ENCODE measurements at regions not wholly inside any gene's neighbourhood (a gene's known extent, or its start where the extent isn't known, plus 50 kb on each side); places are given as distances from the start of the nearest gene placed in this dataset.

GRCh38 chr10:11667756-11668155 is 56.3 kb upstream of the USP6NL start (continued):
- TF ChIP-seq CENPT (CRISPR knock-in tag; IDR thresholded peaks at IDR 0.05; ENCODE audit: low read depth) (no peak), ZNF260 (CRISPR knock-in tag; IDR thresholded peaks at IDR 0.05; ENCODE audit: borderline replicate concordance, low read depth) (no peak), FOXC1 (CRISPR knock-in tag; IDR thresholded peaks at IDR 0.05; ENCODE audit: borderline replicate concordance) (no peak), SP1 (IDR thresholded peaks at IDR 0.05) (no peak), SP1 (CRISPR knock-in tag; IDR thresholded peaks at IDR 0.05) (no peak), CREM (IDR thresholded peaks at IDR 0.05) (no peak), CREM (CRISPR knock-in tag; IDR thresholded peaks at IDR 0.05) (no peak), FUBP1 (CRISPR knock-in tag; IDR thresholded peaks at IDR 0.05; ENCODE audit: borderline replicate concordance) (no peak), KMT2A (CRISPR knock-in tag; IDR thresholded peaks at IDR 0.05) (no peak), IRF2 (CRISPR knock-in tag; IDR thresholded peaks at IDR 0.05) (no peak), ZNF484 (CRISPR knock-in tag; IDR thresholded peaks at IDR 0.05; ENCODE audit: borderline replicate concordance, low read depth) (no peak), NFE2L1 (CRISPR knock-in tag; IDR thresholded peaks at IDR 0.05; ENCODE audit: borderline replicate concordance) (no peak)
- TF ChIP-seq, protein P1, sequence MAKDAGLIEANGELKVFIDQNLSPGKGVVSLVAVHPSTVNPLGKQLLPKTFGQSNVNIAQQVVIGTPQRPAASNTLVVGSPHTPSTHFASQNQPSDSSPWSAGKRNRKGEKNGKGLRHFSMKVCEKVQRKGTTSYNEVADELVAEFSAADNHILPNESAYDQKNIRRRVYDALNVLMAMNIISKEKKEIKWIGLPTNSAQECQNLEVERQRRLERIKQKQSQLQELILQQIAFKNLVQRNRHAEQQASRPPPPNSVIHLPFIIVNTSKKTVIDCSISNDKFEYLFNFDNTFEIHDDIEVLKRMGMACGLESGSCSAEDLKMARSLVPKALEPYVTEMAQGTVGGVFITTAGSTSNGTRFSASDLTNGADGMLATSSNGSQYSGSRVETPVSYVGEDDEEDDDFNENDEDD (CRISPR knock-in tag; IDR thresholded peaks at IDR 0.05; ENCODE audit: borderline replicate concordance) = no peak
